Colonic mucosa (tissue), 4 donors: ENCODE measurements at regions not wholly inside any gene's neighbourhood (a gene's known extent, or its start where the extent isn't known, plus 50 kb on each side); places are given as distances from the start of the nearest gene placed in this dataset.

Source experiments
- DNase-seq: peaks from one replicate; pipeline ENCODE4 v3.0.0-alpha.2; 2020
- H3K27ac ChIP-seq: fragments of 200-600 bp; one replicate; pipeline ENCODE4 v1.8.0; 2021
- H3K27me3 ChIP-seq: fragments of 200-600 bp; one replicate; pipeline ENCODE4 v1.8.0; 2021
- H3K36me3 ChIP-seq: fragments of 200-600 bp; one replicate; pipeline ENCODE4 v1.8.0; 2021
- H3K4me1 ChIP-seq: fragments of 200-600 bp; one replicate; pipeline ENCODE4 v1.8.0; 2021; ENCODE audit warnings: mild to moderate bottlenecking
- H3K4me3 ChIP-seq: fragments of 200-600 bp; one replicate; pipeline ENCODE4 v1.8.0; 2021
- H3K9ac ChIP-seq, 2 donors: one replicate each; pipeline ENCODE4 v1.7.0; 2013; ENCODE audit warnings: control low read depth in 2 of 2, low read depth in 2 of 2, low read length in 2 of 2
- H3K9me3 ChIP-seq: fragments of 200-600 bp; one replicate; pipeline ENCODE4 v1.8.0; 2021
- CTCF ChIP-seq: fragments of 200-600 bp; IDR thresholded peaks from one replicate; pipeline ENCODE4 v1.8.0; 2022; ENCODE audit warnings: antibody characterized with exemption, mild to moderate bottlenecking
- intact Hi-C: fragments of 100-400 bp; cut with DNase I; formaldehyde crosslinking; loops from one replicate; pipeline ENCODE4 v1.14.1; 2022
- donor health status: healthy.
- donor health status: DM: no; HTN: no; CAD: no.
- donor health status: DM: no; HTN: no; CAD: no.

- no peak for DNase-seq
- no peak overlapping the region for H3K27ac ChIP-seq
- H3K4me1 ChIP-seq, result no peaks in the 10 kb centered on the region
- no peaks in the 10 kb centered on the region for H3K9me3 ChIP-seq
- TF ChIP-seq CTCF, result no peak
- no peaks in the 10 kb centered on the region for H3K36me3 ChIP-seq
- H3K4me3 ChIP-seq, result no peak overlapping the region
- no peak overlapping the region for H3K9ac ChIP-seq
- H3K27me3 ChIP-seq, result no peaks in the 10 kb centered on the region
- intact Hi-C loops, result no loop called here
Observed at GRCh38 chr13:111663953-111664421, 343.5 kb downstream of the TEX29 start.

GRCh38 chr13:111664696-111665095 is 344.3 kb downstream of the TEX29 start:
- Histone ChIP-seq H3K4me1 (no peaks in the 10 kb centered on the region), H3K4me3 (no peak overlapping the region), H3K27me3 (no peaks in the 10 kb centered on the region), H3K9ac (no peak overlapping the region), H3K9me3 (no peaks in the 10 kb centered on the region), H3K36me3 (no peaks in the 10 kb centered on the region), H3K27ac (no peak overlapping the region)
- intact Hi-C loops, result no loop called here
- TF ChIP-seq CTCF, result no peak
- DNase-seq, result no peak

- H3K9me3 ChIP-seq, result no peaks in the 10 kb centered on the region
- no peaks in the 10 kb centered on the region for H3K4me1 ChIP-seq
- no peaks in the 10 kb centered on the region for H3K27me3 ChIP-seq
- intact Hi-C loops, result no loop called here
- H3K27ac ChIP-seq, result no peak overlapping the region
- DNase-seq, result no peak
- H3K36me3 ChIP-seq, result no peaks in the 10 kb centered on the region
- TF ChIP-seq CTCF, result no peak
- H3K9ac ChIP-seq, result no peak overlapping the region
- H3K4me3 ChIP-seq, result no peak overlapping the region
Observed at GRCh38 chr13:111665691-111666095, 345.3 kb downstream of the TEX29 start.

GRCh38 chr13:111666164-111666776 is 345.8 kb downstream of the TEX29 start:
- intact Hi-C loops, result no loop called here
- no peak overlapping the region for H3K27ac ChIP-seq
- no peak for DNase-seq
- TF ChIP-seq CTCF, result no peak
- no peaks in the 10 kb centered on the region for H3K4me1 ChIP-seq
- no peak overlapping the region for H3K4me3 ChIP-seq
- no peaks in the 10 kb centered on the region for H3K27me3 ChIP-seq
- no peaks in the 10 kb centered on the region for H3K9me3 ChIP-seq
- H3K9ac ChIP-seq, result no peak overlapping the region
- H3K36me3 ChIP-seq, result no peaks in the 10 kb centered on the region

- intact Hi-C loops, result no loop called here
- no peak overlapping the region for H3K9ac ChIP-seq
Observed at GRCh38 chr13:111667757-111668156, 347.3 kb downstream of the TEX29 start.

More at GRCh38 chr13:111667757-111668156, 347.3 kb downstream of the TEX29 start:
- no peak for DNase-seq
- no peak for TF ChIP-seq CTCF
- H3K36me3 ChIP-seq, result no peaks in the 10 kb centered on the region
- H3K4me3 ChIP-seq, result no peak overlapping the region
- no peaks in the 10 kb centered on the region for H3K9me3 ChIP-seq
- H3K4me1 ChIP-seq, result no peaks in the 10 kb centered on the region
- H3K27ac ChIP-seq, result no peak overlapping the region
- H3K27me3 ChIP-seq, result no peaks in the 10 kb centered on the region
